CD4-positive, alpha-beta T cell (primary cell): ENCODE measurements at regions not wholly inside any gene's neighbourhood (a gene's known extent, or its start where the extent isn't known, plus 50 kb on each side); places are given as distances from the start of the nearest gene placed in this dataset.

Source experiments
- ATAC-seq: fragments of 200-7000 bp; cut with Tn5 transposase; one replicate; pipeline ENCODE4 v1.10.0; 2022; ENCODE audit warnings: mild to moderate bottlenecking; ENCODE audit not compliant: poor library complexity
- CTCF ChIA-PET: fragments of 350-600 bp; sonication (Branson Sonifier 250); formaldehyde crosslinking; loops from one replicate; lab custom pipeline; 2021; ENCODE audit warnings: antibody characterized with exemption, inconsistent platforms; lab: Charles Lee
- POLR2A ChIA-PET: fragments of 350-600 bp; sonication (Branson Sonifier 250); formaldehyde crosslinking; loops from one replicate; lab custom pipeline; 2021; ENCODE audit warnings: antibody characterized with exemption, inconsistent platforms; lab: Charles Lee
- DNase-seq, 14 experiments: peaks; one replicate each; pipeline ENCODE4 v3.0.0-alpha.2; 2013 to 2020; ENCODE audit warnings: mixed read lengths in 2 of 14
- H3K27ac ChIP-seq, 2 donors: one replicate each; pipeline versions ENCODE4 v1.5.1 to v1.7.0; 2013; ENCODE audit warnings: low read length in 2 of 2, low read depth in 1 of 2, mild to moderate bottlenecking in 1 of 2
- H3K27me3 ChIP-seq, 2 experiments: 1 replicate in 1 of 2; 2 replicates in 1 of 2; pipeline versions ENCODE4 v1.6.1 to v1.7.0; 2013; ENCODE audit warnings: low read length in 2 of 2, control low read depth in 1 of 2, mild to moderate bottlenecking in 1 of 2, moderate library complexity in 1 of 2; ENCODE audit not compliant: insufficient read depth in 2 of 2, control insufficient read depth in 1 of 2
- H3K36me3 ChIP-seq: one replicate; pipeline ENCODE4 v1.6.1; 2013; ENCODE audit warnings: low read length, control low read depth; ENCODE audit not compliant: insufficient read depth
- H3K4me1 ChIP-seq: one replicate; pipeline ENCODE4 v1.6.1; 2013; ENCODE audit warnings: low read length, control low read depth; ENCODE audit not compliant: insufficient read depth
- H3K4me3 ChIP-seq: one replicate; pipeline ENCODE4 v1.5.1; 2013; ENCODE audit warnings: mild to moderate bottlenecking, low read length, moderate library complexity
- H3K9me3 ChIP-seq, 2 experiments: 1 replicate in 1 of 2; 2 replicates in 1 of 2; pipeline versions ENCODE4 v1.6.1 to v1.7.0; 2013; ENCODE audit warnings: low read length in 2 of 2, mild to moderate bottlenecking in 2 of 2, control low read depth in 1 of 2, moderate library complexity in 1 of 2; ENCODE audit not compliant: control insufficient read depth in 1 of 2, insufficient read depth in 1 of 2
- H3K27ac Mint-ChIP-seq: one replicate; pipeline ENCODE4 v1.8.0; 2020; ENCODE audit warnings: mixed read lengths
- H3K27me3 Mint-ChIP-seq: one replicate; pipeline ENCODE4 v1.8.0; 2021; ENCODE audit warnings: mixed read lengths
- H3K36me3 Mint-ChIP-seq: one replicate; pipeline ENCODE4 v1.8.0; 2021; ENCODE audit warnings: low read depth, mixed read lengths
- H3K4me1 Mint-ChIP-seq: one replicate; pipeline ENCODE4 v1.8.0; 2021; ENCODE audit warnings: low read depth, mixed read lengths
- H3K4me3 Mint-ChIP-seq: one replicate; pipeline ENCODE4 v1.8.0; 2020; ENCODE audit warnings: mild to moderate bottlenecking, mixed read lengths
- H3K9me3 Mint-ChIP-seq: one replicate; pipeline ENCODE4 v1.8.0; 2020; ENCODE audit warnings: mixed read lengths
- intact Hi-C, 2 experiments: fragments of 100-400 bp; cut with DNase I in 1 of 2; cut with micrococcal nuclease in 1 of 2; formaldehyde crosslinking; loops; one replicate each; pipeline versions ENCODE4 v1.15.1 to v1.9.0; 2023 to 2025; cut with DNase I, micrococcal nuclease
- TF ChIP-seq, protein P1 (sequence below): fragments of 200-600 bp; IDR thresholded peaks from one replicate; pipeline ENCODE4 v1.8.0; 2022; ENCODE audit warnings: antibody characterized with exemption, mild to moderate bottlenecking

DNA sequence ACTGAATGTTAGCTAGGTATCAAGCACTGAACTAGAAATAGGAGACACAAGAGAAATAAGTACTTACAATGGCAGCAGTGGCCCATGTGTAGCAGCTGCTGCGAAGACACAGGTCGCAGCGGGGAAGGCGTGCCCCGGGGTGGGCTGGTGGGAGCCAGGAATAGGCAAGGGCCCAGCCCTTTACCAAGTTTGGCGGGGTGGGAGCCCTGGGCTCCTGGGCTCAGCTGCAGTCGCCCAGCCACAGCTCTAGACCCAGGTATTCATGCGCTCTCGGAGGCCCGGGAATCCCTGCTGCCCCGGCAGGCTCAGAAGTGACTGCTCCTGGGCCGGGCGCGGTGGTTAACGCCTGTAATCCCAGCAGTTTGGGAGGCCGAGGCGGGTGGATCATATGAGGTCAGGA, 1287.3 kb downstream of the CNTNAP5 start:
- peaks cover 3% of the 10 kb centered on the region for H3K9me3 Mint-ChIP-seq
- H3K36me3 ChIP-seq, result no peaks in the 10 kb centered on the region
- ATAC-seq (no peak), DNase-seq (peak in 1 of 14 experiments; percentile 3)
- no peak overlapping the region for H3K4me3 Mint-ChIP-seq
- TF ChIP-seq, protein P1, sequence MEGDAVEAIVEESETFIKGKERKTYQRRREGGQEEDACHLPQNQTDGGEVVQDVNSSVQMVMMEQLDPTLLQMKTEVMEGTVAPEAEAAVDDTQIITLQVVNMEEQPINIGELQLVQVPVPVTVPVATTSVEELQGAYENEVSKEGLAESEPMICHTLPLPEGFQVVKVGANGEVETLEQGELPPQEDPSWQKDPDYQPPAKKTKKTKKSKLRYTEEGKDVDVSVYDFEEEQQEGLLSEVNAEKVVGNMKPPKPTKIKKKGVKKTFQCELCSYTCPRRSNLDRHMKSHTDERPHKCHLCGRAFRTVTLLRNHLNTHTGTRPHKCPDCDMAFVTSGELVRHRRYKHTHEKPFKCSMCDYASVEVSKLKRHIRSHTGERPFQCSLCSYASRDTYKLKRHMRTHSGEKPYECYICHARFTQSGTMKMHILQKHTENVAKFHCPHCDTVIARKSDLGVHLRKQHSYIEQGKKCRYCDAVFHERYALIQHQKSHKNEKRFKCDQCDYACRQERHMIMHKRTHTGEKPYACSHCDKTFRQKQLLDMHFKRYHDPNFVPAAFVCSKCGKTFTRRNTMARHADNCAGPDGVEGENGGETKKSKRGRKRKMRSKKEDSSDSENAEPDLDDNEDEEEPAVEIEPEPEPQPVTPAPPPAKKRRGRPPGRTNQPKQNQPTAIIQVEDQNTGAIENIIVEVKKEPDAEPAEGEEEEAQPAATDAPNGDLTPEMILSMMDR, result no peak
- no peaks in the 10 kb centered on the region for H3K4me1 ChIP-seq
- H3K4me1 Mint-ChIP-seq, result no peaks in the 10 kb centered on the region
- no peak overlapping the region for H3K27ac ChIP-seq
- no peak overlapping the region for H3K4me3 ChIP-seq
- intact Hi-C loops, result no loop called here
- POLR2A ChIA-PET, result no interaction called here
- peaks cover 0 to 18% of the 10 kb centered on the region in 2 experiments for H3K9me3 ChIP-seq
- H3K36me3 Mint-ChIP-seq, result no peaks in the 10 kb centered on the region
- H3K27ac Mint-ChIP-seq, result no peak overlapping the region
- CTCF ChIA-PET, result no interaction called here
- no peaks in the 10 kb centered on the region for H3K27me3 ChIP-seq
- H3K27me3 Mint-ChIP-seq, result no peaks in the 10 kb centered on the region

DNA sequence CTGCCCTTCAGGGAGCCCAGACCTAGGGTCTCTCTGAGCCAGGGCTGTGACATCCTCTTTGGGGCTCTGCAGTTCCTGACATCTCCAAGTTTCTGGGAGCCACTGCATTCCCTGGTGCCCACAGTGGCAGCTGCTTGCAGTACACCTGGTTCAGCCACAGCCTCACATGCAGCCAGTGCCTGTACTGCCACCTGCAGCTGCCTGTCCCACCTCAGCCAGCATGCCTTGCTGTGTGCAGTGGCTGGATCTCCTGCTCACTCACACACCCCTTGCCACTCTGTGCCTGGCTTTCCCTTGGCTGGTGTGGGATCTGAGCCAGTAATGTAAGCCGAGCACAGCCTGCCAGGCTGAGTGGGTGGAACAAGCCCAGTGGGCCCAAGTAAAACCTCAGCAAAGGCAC, 1288.7 kb downstream of the CNTNAP5 start:
- no peaks in the 10 kb centered on the region for H3K4me1 ChIP-seq
- ATAC-seq, result no peak
- H3K36me3 ChIP-seq, result no peaks in the 10 kb centered on the region
- H3K9me3 ChIP-seq, result peaks cover 0 to 22% of the 10 kb centered on the region in 2 experiments
- peaks cover 4% of the 10 kb centered on the region for H3K9me3 Mint-ChIP-seq
- no peaks in the 10 kb centered on the region for H3K36me3 Mint-ChIP-seq
- no peaks in the 10 kb centered on the region for H3K4me1 Mint-ChIP-seq
- intact Hi-C loops, result no loop called here
- H3K4me3 ChIP-seq, result no peak overlapping the region
- ChIA-PET CTCF (no interaction called here), POLR2A (no interaction called here)
- H3K27me3 Mint-ChIP-seq, result no peaks in the 10 kb centered on the region
- no peak overlapping the region for H3K27ac Mint-ChIP-seq
- TF ChIP-seq, protein P1, result no peak
- DNase-seq, result no peak
- H3K27ac ChIP-seq, result no peak overlapping the region
- no peak overlapping the region for H3K4me3 Mint-ChIP-seq
- no peaks in the 10 kb centered on the region for H3K27me3 ChIP-seq

DNA sequence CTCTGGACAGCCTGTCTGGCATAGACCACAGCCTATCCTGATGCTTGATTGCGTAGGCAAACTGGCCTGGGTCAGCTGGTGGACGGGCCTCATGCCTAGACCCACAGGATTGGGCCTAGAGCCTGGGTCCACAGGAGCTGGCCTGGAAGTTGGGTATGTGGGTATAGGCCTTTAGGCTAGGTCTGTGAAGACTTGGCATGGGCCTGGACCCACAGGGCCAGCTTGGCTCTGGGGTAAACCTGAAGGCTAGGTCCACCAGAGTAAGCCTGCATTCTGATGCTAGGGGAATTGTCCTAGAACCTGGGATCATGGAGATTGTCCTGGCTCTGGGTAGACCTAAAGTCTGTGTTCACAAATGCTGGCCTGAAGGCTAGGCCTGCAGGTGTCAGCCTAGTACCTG, 1293.7 kb downstream of the CNTNAP5 start:
- POLR2A ChIA-PET, result no interaction called here
- intact Hi-C loops, result no loop called here
- no peak overlapping the region for H3K27ac Mint-ChIP-seq
- no peak overlapping the region for H3K4me3 Mint-ChIP-seq
- H3K4me3 ChIP-seq, result no peak overlapping the region
- H3K27me3 ChIP-seq, result no peaks in the 10 kb centered on the region
- no peaks in the 10 kb centered on the region for H3K4me1 Mint-ChIP-seq
- TF ChIP-seq, protein P1, result no peak
- no peaks in the 10 kb centered on the region for H3K27me3 Mint-ChIP-seq
- no peaks in the 10 kb centered on the region for H3K4me1 ChIP-seq
- peaks cover 4% of the 10 kb centered on the region for H3K9me3 Mint-ChIP-seq
- CTCF ChIA-PET, result no interaction called here
- no peak overlapping the region for H3K27ac ChIP-seq
- H3K36me3 Mint-ChIP-seq, result no peaks in the 10 kb centered on the region
- ATAC-seq (no peak), DNase-seq (no peak)
- H3K36me3 ChIP-seq, result no peaks in the 10 kb centered on the region
- peaks cover 0 to 13% of the 10 kb centered on the region in 2 experiments for H3K9me3 ChIP-seq
